Bronchial epithelial cell (primary cell): ENCODE measurements at regions not wholly inside any gene's neighbourhood (a gene's known extent, or its start where the extent isn't known, plus 50 kb on each side); places are given as distances from the start of the nearest gene placed in this dataset.

Source experiments
- DNase-seq: peaks from one replicate; pipeline ENCODE4 v3.0.0-alpha.2; 2010; ENCODE audit warnings: low read depth
- FAIRE-seq: peaks from 2 replicates; lab custom pipeline; 2011; peaks lifted over from hg19 to GRCh38; lab: Jason Lieb, UNC
- H3K27me3 ChIP-seq: 2 replicates; pipeline ENCODE4 v1.5.1; 2011; ENCODE audit warnings: low read length; ENCODE audit not compliant: control insufficient read depth, insufficient read depth
- H3K36me3 ChIP-seq: 2 replicates; pipeline ENCODE4 v1.5.1; 2011; ENCODE audit warnings: low read length; ENCODE audit not compliant: control insufficient read depth, insufficient read depth
- H3K4me3 ChIP-seq: 2 replicates; pipeline ENCODE4 v1.5.1; 2011; ENCODE audit warnings: mild to moderate bottlenecking, low read depth, low read length, control low read depth
- TF ChIP-seq, protein P1 (sequence below): IDR thresholded peaks from 2 replicates; pipeline ENCODE4 v1.5.1; 2011; ENCODE audit warnings: mild to moderate bottlenecking, moderate library complexity, low read length, control low read depth, inconsistent platforms; ENCODE audit not compliant: insufficient read depth, severe bottlenecking

DNA sequence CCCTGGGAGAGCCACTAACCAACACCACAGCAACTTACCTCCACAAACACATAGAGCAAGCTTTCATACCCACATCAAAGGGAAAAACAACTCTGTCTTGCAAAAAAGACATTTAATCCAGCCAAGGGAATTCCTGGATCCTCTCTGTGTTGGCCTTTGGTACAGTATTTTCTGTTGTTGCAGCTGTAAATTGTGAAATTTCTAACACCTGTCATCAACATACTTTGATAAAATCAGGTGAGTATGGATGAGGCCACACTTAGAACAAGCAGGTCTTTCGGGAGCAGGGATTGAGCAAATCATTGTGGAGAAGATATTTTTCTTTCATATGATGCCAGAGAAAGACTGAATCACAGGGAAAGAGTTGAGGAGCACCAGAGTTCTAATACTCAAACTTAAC lies 89.3 kb downstream of the SPTSSA start:
- TF ChIP-seq, protein P1, sequence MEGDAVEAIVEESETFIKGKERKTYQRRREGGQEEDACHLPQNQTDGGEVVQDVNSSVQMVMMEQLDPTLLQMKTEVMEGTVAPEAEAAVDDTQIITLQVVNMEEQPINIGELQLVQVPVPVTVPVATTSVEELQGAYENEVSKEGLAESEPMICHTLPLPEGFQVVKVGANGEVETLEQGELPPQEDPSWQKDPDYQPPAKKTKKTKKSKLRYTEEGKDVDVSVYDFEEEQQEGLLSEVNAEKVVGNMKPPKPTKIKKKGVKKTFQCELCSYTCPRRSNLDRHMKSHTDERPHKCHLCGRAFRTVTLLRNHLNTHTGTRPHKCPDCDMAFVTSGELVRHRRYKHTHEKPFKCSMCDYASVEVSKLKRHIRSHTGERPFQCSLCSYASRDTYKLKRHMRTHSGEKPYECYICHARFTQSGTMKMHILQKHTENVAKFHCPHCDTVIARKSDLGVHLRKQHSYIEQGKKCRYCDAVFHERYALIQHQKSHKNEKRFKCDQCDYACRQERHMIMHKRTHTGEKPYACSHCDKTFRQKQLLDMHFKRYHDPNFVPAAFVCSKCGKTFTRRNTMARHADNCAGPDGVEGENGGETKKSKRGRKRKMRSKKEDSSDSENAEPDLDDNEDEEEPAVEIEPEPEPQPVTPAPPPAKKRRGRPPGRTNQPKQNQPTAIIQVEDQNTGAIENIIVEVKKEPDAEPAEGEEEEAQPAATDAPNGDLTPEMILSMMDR, result no peak
- DNase-seq, result no peak
- no peaks in the 10 kb centered on the region for H3K27me3 ChIP-seq
- H3K36me3 ChIP-seq, result no peaks in the 10 kb centered on the region
- FAIRE-seq, result no peak
- no peak overlapping the region for H3K4me3 ChIP-seq

DNA sequence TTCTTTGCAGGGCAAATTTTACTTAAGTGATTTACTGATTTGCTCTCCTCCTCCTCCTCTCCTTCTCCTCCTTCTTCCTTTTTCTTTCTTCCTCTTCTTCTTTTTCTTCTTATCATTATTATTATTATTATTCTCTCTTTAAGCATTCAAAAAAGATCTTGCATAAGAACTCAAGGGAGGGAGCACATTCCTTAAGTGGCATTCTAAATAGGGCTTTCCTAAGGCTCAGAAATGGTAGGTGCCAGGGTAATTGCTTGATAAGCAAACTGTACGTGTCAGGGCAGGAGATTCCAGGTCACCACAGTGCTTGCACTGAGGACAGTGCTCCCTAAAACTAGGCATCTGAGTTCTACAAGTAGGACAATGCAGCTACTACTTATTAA lies 92.4 kb downstream of the SPTSSA start:
- no peaks in the 10 kb centered on the region for H3K27me3 ChIP-seq
- H3K36me3 ChIP-seq, result no peaks in the 10 kb centered on the region
- TF ChIP-seq, protein P1, result no peak
- DNase-seq (peak; percentile 32), FAIRE-seq (no peak)
- no peak overlapping the region for H3K4me3 ChIP-seq

DNA sequence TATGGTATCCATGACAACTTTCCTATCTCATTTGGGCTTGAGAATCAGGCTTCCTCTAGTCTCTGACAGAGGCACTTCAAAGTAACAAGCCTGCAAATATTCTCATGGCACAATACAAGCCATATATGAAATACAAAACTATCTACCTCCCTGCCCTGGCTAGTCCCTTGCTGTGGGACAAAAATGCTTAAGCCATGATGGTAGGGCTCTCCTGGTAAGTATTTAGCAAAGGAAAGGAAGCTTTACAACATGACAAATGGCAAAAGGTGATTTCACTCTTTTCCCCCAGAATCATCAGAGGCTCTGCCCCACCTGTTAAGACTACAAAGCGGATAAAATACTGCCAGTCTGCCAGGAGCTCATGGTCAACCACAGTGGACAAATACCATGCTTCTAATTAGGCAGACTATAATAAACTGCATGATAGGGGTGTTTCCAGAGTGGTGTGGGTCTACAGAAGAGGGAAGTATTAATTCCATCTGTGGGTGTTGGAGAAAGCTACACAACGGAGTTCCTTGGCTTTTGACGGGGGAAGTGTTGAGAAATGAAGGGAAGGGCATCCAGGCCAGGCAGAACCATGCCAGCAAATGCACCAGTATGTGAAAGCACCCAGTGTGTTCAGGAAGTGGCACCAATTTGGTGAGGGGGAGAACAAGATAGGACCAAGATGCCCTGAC lies 92.9 kb downstream of the SPTSSA start:
- Histone ChIP-seq H3K27me3 (no peaks in the 10 kb centered on the region), H3K4me3 (no peak overlapping the region), H3K36me3 (no peaks in the 10 kb centered on the region)
- DNase-seq, result no peak
- no peak for FAIRE-seq
- TF ChIP-seq, protein P1, result no peak

DNA sequence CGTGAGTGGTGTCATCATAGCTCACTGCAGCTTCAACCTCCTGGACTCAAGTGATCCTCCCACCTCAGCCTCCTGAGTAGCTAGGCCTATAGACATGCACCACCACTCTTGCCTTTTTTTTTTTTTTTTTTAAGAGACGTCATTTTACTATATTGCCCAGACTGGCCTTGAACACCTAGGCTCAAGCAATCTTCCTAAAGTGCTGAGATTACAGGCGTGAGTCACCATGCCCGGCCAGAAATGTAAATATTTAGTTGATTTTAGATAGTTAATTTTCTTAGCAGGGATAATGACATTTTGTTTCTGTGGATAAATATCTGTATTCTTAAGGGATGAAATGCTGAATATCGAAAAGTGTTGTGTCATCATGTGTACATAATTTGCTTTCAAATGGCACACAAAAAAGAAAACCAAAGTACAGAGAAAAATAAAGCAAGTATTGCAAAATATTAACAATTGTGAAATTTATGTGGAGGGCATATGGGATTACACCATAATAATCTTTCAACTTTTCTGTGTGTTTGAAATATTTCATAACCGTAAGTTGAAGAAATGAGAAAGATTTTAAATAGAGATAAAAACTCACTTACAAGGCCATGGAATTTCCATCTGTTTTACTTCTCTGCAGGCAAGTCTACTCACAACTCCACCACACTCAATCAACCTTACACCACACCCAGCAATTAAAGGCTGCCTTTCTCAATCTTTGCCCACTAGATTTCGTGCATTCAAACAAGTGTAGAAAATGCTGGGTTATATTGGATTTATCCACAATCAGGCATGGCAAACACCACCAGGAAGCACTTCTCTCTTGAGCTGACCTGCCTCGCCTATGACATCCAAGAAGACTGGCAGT lies 93.7 kb downstream of the SPTSSA start:
- DNase-seq (peak; percentile 34), FAIRE-seq (no peak)
- Histone ChIP-seq H3K36me3 (no peaks in the 10 kb centered on the region), H3K27me3 (no peaks in the 10 kb centered on the region), H3K4me3 (no peak overlapping the region)
- TF ChIP-seq, protein P1, result no peak

DNA sequence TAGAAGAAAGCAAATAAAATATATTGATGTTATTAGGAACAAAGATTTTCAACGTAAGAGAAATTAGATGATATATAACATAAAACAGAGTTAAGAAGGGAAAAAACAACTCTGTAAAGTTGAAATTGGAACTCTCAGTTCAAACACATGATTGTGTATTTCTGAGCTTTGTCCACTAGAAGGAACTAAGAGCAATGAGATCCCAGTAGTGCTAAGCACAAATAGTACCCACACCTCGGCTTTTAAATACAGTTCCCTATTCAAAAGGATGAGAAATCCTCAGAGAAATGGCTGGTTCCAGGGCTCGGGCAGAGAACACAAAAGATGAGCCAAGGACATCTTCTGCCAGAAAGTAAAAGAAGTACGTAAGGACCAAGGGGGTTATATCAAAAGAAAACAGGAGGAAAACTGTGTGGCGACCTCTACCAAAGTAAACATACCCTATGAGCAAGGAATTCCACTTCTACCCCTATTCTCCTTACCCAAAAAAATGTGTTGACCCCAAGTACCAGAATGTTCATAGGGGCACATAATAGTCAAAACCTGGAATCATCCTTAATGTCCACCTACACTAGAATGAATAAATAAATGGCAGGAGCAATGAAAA lies 96.6 kb downstream of the SPTSSA start:
- FAIRE-seq, result no peak
- no peaks in the 10 kb centered on the region for H3K27me3 ChIP-seq
- H3K4me3 ChIP-seq, result no peak overlapping the region

More for the DNA sequence above, 96.6 kb downstream of the SPTSSA start:
- TF ChIP-seq, protein P1, result peak; percentile 5
- no peaks in the 10 kb centered on the region for H3K36me3 ChIP-seq
- DNase-seq, result no peak
